B cell (primary cell): ENCODE measurements at regions not wholly inside any gene's neighbourhood (a gene's known extent, or its start where the extent isn't known, plus 50 kb on each side); places are given as distances from the start of the nearest gene placed in this dataset.

Experiments used
- EZH2 ChIP-seq: IDR thresholded peaks from 2 replicates; pipeline ENCODE4 v1.6.1; 2012; ENCODE audit warnings: borderline replicate concordance, low read depth, mild to moderate bottlenecking, moderate library complexity, low read length; ENCODE audit not compliant: insufficient read depth, poor library complexity, severe bottlenecking
- TF ChIP-seq, protein P1 (sequence below): fragments of 200-600 bp; IDR thresholded peaks from one replicate; pipeline ENCODE4 v1.8.0; 2022; ENCODE audit warnings: antibody characterized with exemption, mild to moderate bottlenecking

GRCh38 chr7:7077945-7078344 lies 104.4 kb upstream of the C1GALT1 start:
- TF ChIP-seq, protein P1, sequence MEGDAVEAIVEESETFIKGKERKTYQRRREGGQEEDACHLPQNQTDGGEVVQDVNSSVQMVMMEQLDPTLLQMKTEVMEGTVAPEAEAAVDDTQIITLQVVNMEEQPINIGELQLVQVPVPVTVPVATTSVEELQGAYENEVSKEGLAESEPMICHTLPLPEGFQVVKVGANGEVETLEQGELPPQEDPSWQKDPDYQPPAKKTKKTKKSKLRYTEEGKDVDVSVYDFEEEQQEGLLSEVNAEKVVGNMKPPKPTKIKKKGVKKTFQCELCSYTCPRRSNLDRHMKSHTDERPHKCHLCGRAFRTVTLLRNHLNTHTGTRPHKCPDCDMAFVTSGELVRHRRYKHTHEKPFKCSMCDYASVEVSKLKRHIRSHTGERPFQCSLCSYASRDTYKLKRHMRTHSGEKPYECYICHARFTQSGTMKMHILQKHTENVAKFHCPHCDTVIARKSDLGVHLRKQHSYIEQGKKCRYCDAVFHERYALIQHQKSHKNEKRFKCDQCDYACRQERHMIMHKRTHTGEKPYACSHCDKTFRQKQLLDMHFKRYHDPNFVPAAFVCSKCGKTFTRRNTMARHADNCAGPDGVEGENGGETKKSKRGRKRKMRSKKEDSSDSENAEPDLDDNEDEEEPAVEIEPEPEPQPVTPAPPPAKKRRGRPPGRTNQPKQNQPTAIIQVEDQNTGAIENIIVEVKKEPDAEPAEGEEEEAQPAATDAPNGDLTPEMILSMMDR = no peak
- TF ChIP-seq EZH2 = no peak
